ENCODE measurements at regions not wholly inside any gene's neighbourhood (a gene's known extent, or its start where the extent isn't known, plus 50 kb on each side); places are given as distances from the start of the nearest gene placed in this dataset.
A peak's percentile ranks its signal among the peaks of the same experiment; 100 is the strongest.

GRCh38 chr17:77299256-77300015 lies 158.7 kb downstream of the SEC14L1 start:
- ATAC-seq: no peak
- no peak overlapping the region for H3K4me3 Mint-ChIP-seq
- H3K27ac Mint-ChIP-seq: no peak overlapping the region
- peaks cover 7% of the 10 kb centered on the region for H3K4me1 Mint-ChIP-seq
- no peak for DNase-seq (ENCODE audit: low spot score in 2 of 2)
- no peaks in the 10 kb centered on the region for H3K36me3 Mint-ChIP-seq
- no peaks in the 10 kb centered on the region for H3K9me3 Mint-ChIP-seq

GRCh38 chr17:77300016-77300686 lies 159.4 kb downstream of the SEC14L1 start:
- Mint-ChIP-seq H3K36me3 (no peaks in the 10 kb centered on the region), H3K4me1 (peaks cover 7% of the 10 kb centered on the region), H3K27ac (no peak overlapping the region), H3K9me3 (no peaks in the 10 kb centered on the region), H3K4me3 (no peak overlapping the region)
- DNase-seq (ENCODE audit: low spot score in 2 of 2) (no peak), ATAC-seq (no peak)

GRCh38 chr17:77301694-77302266 lies 161.0 kb downstream of the SEC14L1 start:
- no peaks in the 10 kb centered on the region for H3K9me3 Mint-ChIP-seq
- DNase-seq (ENCODE audit: low spot score in 2 of 2): no peak
- peaks cover 7% of the 10 kb centered on the region for H3K4me1 Mint-ChIP-seq
- no peak overlapping the region for H3K4me3 Mint-ChIP-seq
- peak overlapping the region; percentile 26 for H3K27ac Mint-ChIP-seq
- H3K36me3 Mint-ChIP-seq: no peaks in the 10 kb centered on the region
- ATAC-seq: no peak

- Mint-ChIP-seq H3K9me3 (no peaks in the 10 kb centered on the region), H3K36me3 (no peaks in the 10 kb centered on the region), H3K4me1 (peaks cover 3% of the 10 kb centered on the region), H3K27ac (no peak overlapping the region), H3K4me3 (no peak overlapping the region)
- DNase-seq (ENCODE audit: low spot score in 2 of 2) (no peak), ATAC-seq (no peak)
Measured at GRCh38 chr17:77302682-77303081, 161.9 kb downstream of the SEC14L1 start.

GRCh38 chr17:77303620-77304019 lies 162.9 kb downstream of the SEC14L1 start:
- DNase-seq (ENCODE audit: low spot score in 2 of 2) (no peak), ATAC-seq (no peak)
- no peak overlapping the region for H3K27ac Mint-ChIP-seq
- no peaks in the 10 kb centered on the region for H3K4me1 Mint-ChIP-seq
- H3K4me3 Mint-ChIP-seq: no peak overlapping the region
- no peaks in the 10 kb centered on the region for H3K36me3 Mint-ChIP-seq
- no peaks in the 10 kb centered on the region for H3K9me3 Mint-ChIP-seq

GRCh38 chr17:77304051-77304745 lies 163.4 kb downstream of the SEC14L1 start:
- no peak for DNase-seq (ENCODE audit: low spot score in 2 of 2)
- Mint-ChIP-seq H3K36me3 (no peaks in the 10 kb centered on the region), H3K9me3 (no peaks in the 10 kb centered on the region), H3K4me3 (no peak overlapping the region), H3K27ac (no peak overlapping the region), H3K4me1 (no peaks in the 10 kb centered on the region)
- no peak for ATAC-seq

GRCh38 chr17:77304746-77305473 lies 164.1 kb downstream of the SEC14L1 start:
- Mint-ChIP-seq H3K9me3 (no peaks in the 10 kb centered on the region), H3K4me3 (no peak overlapping the region), H3K27ac (no peak overlapping the region), H3K4me1 (no peaks in the 10 kb centered on the region), H3K36me3 (no peaks in the 10 kb centered on the region)
- DNase-seq (ENCODE audit: low spot score in 2 of 2) (no peak), ATAC-seq (peak; percentile 22)

- Mint-ChIP-seq H3K4me1 (no peaks in the 10 kb centered on the region), H3K36me3 (no peaks in the 10 kb centered on the region), H3K9me3 (no peaks in the 10 kb centered on the region), H3K27ac (no peak overlapping the region), H3K4me3 (no peak overlapping the region)
- DNase-seq (ENCODE audit: low spot score in 2 of 2): no peak
- ATAC-seq: peak; percentile 19
Measured at GRCh38 chr17:77306048-77306789, 165.4 kb downstream of the SEC14L1 start.

GRCh38 chr17:77306790-77307478 lies 166.2 kb downstream of the SEC14L1 start:
- Mint-ChIP-seq H3K9me3 (no peaks in the 10 kb centered on the region), H3K4me3 (no peak overlapping the region), H3K27ac (no peak overlapping the region), H3K36me3 (no peaks in the 10 kb centered on the region), H3K4me1 (peaks cover 6% of the 10 kb centered on the region)
- ATAC-seq: no peak
- no peak for DNase-seq (ENCODE audit: low spot score in 2 of 2)

- Mint-ChIP-seq H3K4me1 (peaks cover 7% of the 10 kb centered on the region), H3K27ac (no peak overlapping the region), H3K4me3 (no peak overlapping the region), H3K9me3 (no peaks in the 10 kb centered on the region), H3K36me3 (no peaks in the 10 kb centered on the region)
- DNase-seq (ENCODE audit: low spot score in 2 of 2) (no peak), ATAC-seq (no peak)
Measured at GRCh38 chr17:77307479-77308198, 166.9 kb downstream of the SEC14L1 start.

GRCh38 chr17:77308861-77309726 lies 168.3 kb downstream of the SEC14L1 start:
- peaks cover 7% of the 10 kb centered on the region for H3K4me1 Mint-ChIP-seq
- no peak for ATAC-seq
- no peak overlapping the region for H3K4me3 Mint-ChIP-seq

GRCh38 chr17:77310336-77310735 lies 169.6 kb downstream of the SEC14L1 start:
- H3K27ac Mint-ChIP-seq: no peak overlapping the region

More at GRCh38 chr17:77308861-77309726, 168.3 kb downstream of the SEC14L1 start:
- DNase-seq (ENCODE audit: low spot score in 2 of 2): no peak
- no peaks in the 10 kb centered on the region for H3K9me3 Mint-ChIP-seq
- no peak overlapping the region for H3K27ac Mint-ChIP-seq
- no peaks in the 10 kb centered on the region for H3K36me3 Mint-ChIP-seq

More at GRCh38 chr17:77310336-77310735, 169.6 kb downstream of the SEC14L1 start:
- DNase-seq (ENCODE audit: low spot score in 2 of 2) (no peak), ATAC-seq (no peak)
- Mint-ChIP-seq H3K4me3 (no peak overlapping the region), H3K9me3 (no peaks in the 10 kb centered on the region), H3K36me3 (no peaks in the 10 kb centered on the region), H3K4me1 (peaks cover 7% of the 10 kb centered on the region)

All from stimulated activated effector memory CD8-positive, alpha-beta T cell treated with anti-CD3 and anti-CD28 coated beads, Interleukin-12 subunit alpha, Interleukin-12 subunit beta, amount 100 ng/mL, for 72 hours (primary cell).